ENCODE measurements at regions not wholly inside any gene's neighbourhood (a gene's known extent, or its start where the extent isn't known, plus 50 kb on each side); places are given as distances from the start of the nearest gene placed in this dataset.

GRCh38 chr14:43184540-43184939 lies 1322.5 kb downstream of the FSCB start:
- Mint-ChIP-seq H3K27ac (peak overlapping the region; percentile 66; the same call in 1 of the 2 replicates), H3K4me3 (no peak overlapping the region), H3K36me3 (ENCODE audit: low read depth) (peaks cover 9% of the 10 kb centered on the region; the same call in 2 of the 3 replicates), H3K4me1 (peaks cover 17% of the 10 kb centered on the region), H3K9me3 (peaks cover 9% of the 10 kb centered on the region; the same call in 2 of the 3 replicates), H3K27me3 (ENCODE audit: insufficient read depth, low read depth, poor library complexity) (no peaks in the 10 kb centered on the region)
- no peaks in the 10 kb centered on the region for H3K36me3 ChIP-seq (ENCODE audit: insufficient read depth)
- no peaks in the 10 kb centered on the region for H3K9me2 ChIP-seq (ENCODE audit: insufficient read depth)
- H2AFZ ChIP-seq = no peak overlapping the region
- H3F3A ChIP-seq (replicated peaks; ENCODE audit: low read depth) = no peaks in the 10 kb centered on the region
- ATAC-seq (peak; percentile 75), DNase-seq (ENCODE audit: low spot score) (peak; percentile 34)
- no peaks in the 10 kb centered on the region for H3K27me3 ChIP-seq (ENCODE audit: insufficient read depth)
- peaks cover 17% of the 10 kb centered on the region for H3K4me1 ChIP-seq (ENCODE audit: insufficient read depth)
- TF ChIP-seq CTCF (conservative IDR thresholded peaks at IDR 0.05; ENCODE audit: low read depth in 2 of 2) (no peak), ZNF462 (CRISPR knock-in tag; IDR thresholded peaks at IDR 0.05) (0 out of 2 replicates have a peak, but pooled peaks have one; percentile 45), EZH2 (IDR thresholded peaks at IDR 0.05; ENCODE audit: low read depth, unreplicated experiment) (no peak), CREB1 (CRISPR knock-in tag; IDR thresholded peaks at IDR 0.05; ENCODE audit: low read depth) (0 out of 2 replicates have a peak, but pooled peaks have one; percentile 14)
- no peaks in the 10 kb centered on the region for H4K20me1 ChIP-seq (replicated peaks; ENCODE audit: insufficient read depth)
- no peak overlapping the region for H3K4me3 ChIP-seq
- H3K79me2 ChIP-seq (replicated peaks; ENCODE audit: insufficient read depth) = no peaks in the 10 kb centered on the region
- no peak overlapping the region for H3K4me2 ChIP-seq
- H3K27ac ChIP-seq (ENCODE audit: low read depth) = no peak overlapping the region

All from GM23338 (cell line).